ENCODE measurements at regions not wholly inside any gene's neighbourhood (a gene's known extent, or its start where the extent isn't known, plus 50 kb on each side); places are given as distances from the start of the nearest gene placed in this dataset.
"Not testable (repeated sequence)": the region's sequence is repeated elsewhere in the genome, so short reads cannot be mapped to it uniquely, and the experiment has no call there.

DNA sequence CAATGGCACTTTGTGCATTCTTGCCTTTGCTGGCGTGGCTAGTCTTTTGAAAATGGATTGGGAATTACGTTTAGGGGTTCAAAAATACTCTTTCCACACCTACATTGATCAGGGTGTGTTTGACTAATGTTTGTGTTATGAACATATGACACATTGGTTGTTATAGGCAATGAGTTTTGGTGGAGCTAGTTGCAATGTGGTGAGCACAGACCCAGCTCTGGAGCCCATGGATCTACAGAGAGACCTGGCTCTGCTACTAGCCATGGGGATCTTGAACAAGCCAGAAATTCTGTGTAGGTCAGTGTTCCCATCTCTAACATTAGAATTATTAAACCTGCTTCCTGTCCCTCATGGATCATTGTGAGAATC, 222.4 kb upstream of the UBL3 start:
- TF ChIP-seq, protein P1, sequence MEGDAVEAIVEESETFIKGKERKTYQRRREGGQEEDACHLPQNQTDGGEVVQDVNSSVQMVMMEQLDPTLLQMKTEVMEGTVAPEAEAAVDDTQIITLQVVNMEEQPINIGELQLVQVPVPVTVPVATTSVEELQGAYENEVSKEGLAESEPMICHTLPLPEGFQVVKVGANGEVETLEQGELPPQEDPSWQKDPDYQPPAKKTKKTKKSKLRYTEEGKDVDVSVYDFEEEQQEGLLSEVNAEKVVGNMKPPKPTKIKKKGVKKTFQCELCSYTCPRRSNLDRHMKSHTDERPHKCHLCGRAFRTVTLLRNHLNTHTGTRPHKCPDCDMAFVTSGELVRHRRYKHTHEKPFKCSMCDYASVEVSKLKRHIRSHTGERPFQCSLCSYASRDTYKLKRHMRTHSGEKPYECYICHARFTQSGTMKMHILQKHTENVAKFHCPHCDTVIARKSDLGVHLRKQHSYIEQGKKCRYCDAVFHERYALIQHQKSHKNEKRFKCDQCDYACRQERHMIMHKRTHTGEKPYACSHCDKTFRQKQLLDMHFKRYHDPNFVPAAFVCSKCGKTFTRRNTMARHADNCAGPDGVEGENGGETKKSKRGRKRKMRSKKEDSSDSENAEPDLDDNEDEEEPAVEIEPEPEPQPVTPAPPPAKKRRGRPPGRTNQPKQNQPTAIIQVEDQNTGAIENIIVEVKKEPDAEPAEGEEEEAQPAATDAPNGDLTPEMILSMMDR (IDR thresholded peaks at IDR 0.05; ENCODE audit: low read depth, low read length) = no peak
- in situ Hi-C loops (cut with HindIII; ENCODE audit: low sequenced_read_pairs) = no loop called here
- H3K4me3 ChIP-seq (ENCODE audit: low read depth, low read length) = no peak overlapping the region
- no peak for DNase-seq (ENCODE audit: low read depth, low spot score)

- no peak for DNase-seq (ENCODE audit: low read depth, low spot score)
- in situ Hi-C loops (cut with HindIII; ENCODE audit: low sequenced_read_pairs) = no loop called here
- TF ChIP-seq, protein P1 (IDR thresholded peaks at IDR 0.05; ENCODE audit: low read depth, low read length) = no peak
- no peak overlapping the region for H3K4me3 ChIP-seq (ENCODE audit: low read depth, low read length)
Measured at GRCh38 chr13:30071969-30072817, 221.8 kb upstream of the UBL3 start.

GRCh38 chr13:30065181-30065580, 214.8 kb upstream of the UBL3 start:
- TF ChIP-seq, protein P1 (IDR thresholded peaks at IDR 0.05; ENCODE audit: low read depth, low read length) = no peak
- in situ Hi-C loops (cut with HindIII; ENCODE audit: low sequenced_read_pairs) = no loop called here
- H3K4me3 ChIP-seq (ENCODE audit: low read depth, low read length) = no peak overlapping the region
- no peak for DNase-seq (ENCODE audit: low read depth, low spot score)

GRCh38 chr13:30063892-30064291, 213.5 kb upstream of the UBL3 start:
- in situ Hi-C loops (cut with HindIII; ENCODE audit: low sequenced_read_pairs) = no loop called here
- TF ChIP-seq, protein P1 (IDR thresholded peaks at IDR 0.05; ENCODE audit: low read depth, low read length) = no peak
- no peak for DNase-seq (ENCODE audit: low read depth, low spot score)
- no peak overlapping the region for H3K4me3 ChIP-seq (ENCODE audit: low read depth, low read length)

DNA sequence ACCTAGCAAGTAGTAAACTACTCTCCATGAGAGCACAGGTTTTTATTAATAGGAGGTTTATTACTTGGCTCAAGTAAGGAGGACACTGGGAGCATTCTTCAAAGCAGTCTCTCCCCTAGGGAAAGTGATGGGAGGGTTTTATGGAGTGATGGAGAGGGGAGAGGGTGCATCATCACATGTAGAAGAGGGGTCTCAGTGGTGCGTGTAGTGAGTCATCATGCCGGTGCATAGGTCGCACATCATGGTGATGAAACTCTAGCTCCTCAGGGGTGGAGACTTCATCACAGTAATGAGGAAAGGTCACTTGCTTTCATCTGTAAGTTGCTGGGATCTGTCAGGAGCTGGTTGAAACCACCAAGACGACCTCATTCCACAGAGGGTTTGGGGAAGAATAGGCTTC, 210.8 kb upstream of the UBL3 start:
- TF ChIP-seq, protein P1 (IDR thresholded peaks at IDR 0.05; ENCODE audit: low read depth, low read length) = no peak
- no peak for DNase-seq (ENCODE audit: low read depth, low spot score)
- in situ Hi-C loops (cut with HindIII; ENCODE audit: low sequenced_read_pairs) = no loop called here
- H3K4me3 ChIP-seq (ENCODE audit: low read depth, low read length) = no peak overlapping the region

GRCh38 chr13:30058429-30058828, 208.0 kb upstream of the UBL3 start:
- no peak for DNase-seq (ENCODE audit: low read depth, low spot score)
- TF ChIP-seq, protein P1 (IDR thresholded peaks at IDR 0.05; ENCODE audit: low read depth, low read length) = no peak
- no peak overlapping the region for H3K4me3 ChIP-seq (ENCODE audit: low read depth, low read length)
- in situ Hi-C loops (cut with HindIII; ENCODE audit: low sequenced_read_pairs) = no loop called here

DNA sequence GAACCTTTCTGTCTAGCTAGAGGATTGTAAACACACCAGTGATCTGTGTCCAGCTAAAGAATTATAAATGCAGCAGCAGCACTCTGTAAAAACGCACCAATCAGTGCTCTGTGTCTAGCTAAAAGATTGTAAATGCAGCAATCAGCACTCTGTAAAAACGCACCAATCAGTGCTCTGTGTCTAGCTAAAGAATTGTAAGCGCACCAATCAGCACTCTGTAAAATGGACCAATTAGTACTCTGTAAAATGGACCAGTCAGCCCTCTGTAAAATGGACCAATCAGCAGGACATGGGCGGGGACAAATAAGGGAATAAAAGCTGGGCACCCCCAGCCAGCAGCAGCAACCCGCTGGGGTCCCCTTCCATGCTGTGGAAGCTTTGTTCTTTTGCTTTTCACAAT, 204.1 kb upstream of the UBL3 start:
- H3K4me3 ChIP-seq (ENCODE audit: low read depth, low read length); in situ Hi-C loops (cut with HindIII; ENCODE audit: low sequenced_read_pairs); DNase-seq (ENCODE audit: low read depth, low spot score): not testable (repeated sequence)

All from astrocyte of the spinal cord (primary cell).